Neural cell (in vitro differentiated cells): ENCODE measurements at regions not wholly inside any gene's neighbourhood (a gene's known extent, or its start where the extent isn't known, plus 50 kb on each side); places are given as distances from the start of the nearest gene placed in this dataset.

Experiments used
- H2AFZ ChIP-seq: fragments of 200-600, 300-800 bp; sonication (generic), shearing (Covaris generic); 2 replicates; pipeline ENCODE4 v1.6.0; 2014; ENCODE audit warnings: low read depth, mild to moderate bottlenecking, antibody characterized with exemption, low read length, moderate library complexity
- H3F3A ChIP-seq: fragments of 200-600 bp; shearing (Covaris generic); 2 replicates; pipeline ENCODE4 v1.6.1; 2016; ENCODE audit warnings: mild to moderate bottlenecking, moderate library complexity, mixed read lengths, antibody characterized with exemption, low read length; ENCODE audit not compliant: insufficient read depth, poor library complexity, severe bottlenecking
- H3K27ac ChIP-seq: fragments of 200-600, 300-800 bp; sonication (generic), shearing (Covaris generic); 2 replicates; pipeline ENCODE4 v1.5.1; 2014; ENCODE audit warnings: mild to moderate bottlenecking, low read length, moderate library complexity
- H3K27me3 ChIP-seq: fragments of 300-800, 200-600 bp; sonication (generic), shearing (Covaris generic); 2 replicates; pipeline ENCODE4 v1.6.0; 2014; ENCODE audit warnings: mild to moderate bottlenecking, low read depth, low read length, moderate library complexity; ENCODE audit not compliant: insufficient read depth
- H3K36me3 ChIP-seq: fragments of 300-800, 200-600 bp; sonication (generic), shearing (Covaris generic); 2 replicates; pipeline ENCODE4 v1.5.1; 2014; ENCODE audit warnings: mild to moderate bottlenecking, antibody characterized with exemption, low read length, moderate library complexity; ENCODE audit not compliant: insufficient read depth
- H3K4me2 ChIP-seq: fragments of 300-800, 200-600 bp; sonication (generic), shearing (Covaris generic); 2 replicates; pipeline ENCODE4 v1.6.0; 2014; ENCODE audit warnings: mild to moderate bottlenecking, low read length
- H3K4me3 ChIP-seq: fragments of 300-800, 200-600 bp; sonication (generic), shearing (Covaris generic); 2 replicates; pipeline ENCODE4 v1.5.1; 2014; ENCODE audit warnings: mild to moderate bottlenecking, low read length, moderate library complexity
- H3K79me2 ChIP-seq: fragments of 200-600 bp; shearing (Covaris generic); replicated peaks from 2 replicates; pipeline ENCODE4 v1.6.0; 2014; ENCODE audit warnings: mild to moderate bottlenecking, low read length, moderate library complexity; ENCODE audit not compliant: insufficient read depth
- H3K9ac ChIP-seq: fragments of 300-800, 200-600 bp; sonication (generic), shearing (Covaris generic); 2 replicates; pipeline ENCODE4 v1.6.1; 2016; ENCODE audit warnings: mild to moderate bottlenecking, low read length, mixed read lengths
- H3K9me2 ChIP-seq: fragments of 200-600 bp; shearing (Covaris generic); 2 replicates; pipeline ENCODE4 v1.6.1; 2016; ENCODE audit warnings: mild to moderate bottlenecking, low read length, mixed read lengths; ENCODE audit not compliant: insufficient read depth
- H3K9me3 ChIP-seq: fragments of 200-600, 300-800 bp; sonication (generic), shearing (Covaris generic); 2 replicates; pipeline ENCODE4 v1.6.1; 2016; ENCODE audit warnings: mild to moderate bottlenecking, mixed run types, low read length, moderate library complexity, mixed read lengths
- H4K20me1 ChIP-seq: fragments of 200-600 bp; shearing (Covaris generic); 2 replicates; pipeline ENCODE4 v1.6.1; 2016; ENCODE audit warnings: mild to moderate bottlenecking, mixed run types; ENCODE audit not compliant: insufficient read depth
- EP300 ChIP-seq: fragments of 450-650 bp; conservative IDR thresholded peaks from 2 replicates; pipeline ENCODE4 v1.6.1; 2014; ENCODE audit warnings: antibody characterized with exemption, mild to moderate bottlenecking, moderate library complexity; ENCODE audit not compliant: poor library complexity, severe bottlenecking
- EZH2 ChIP-seq: fragments of 200-600, 300-800 bp; shearing (Covaris generic), sonication (generic); IDR thresholded peaks from 2 replicates; pipeline ENCODE4 v1.6.1; 2014; ENCODE audit warnings: antibody characterized with exemption, low read length, borderline replicate concordance, mild to moderate bottlenecking; ENCODE audit not compliant: insufficient read depth, poor library complexity, severe bottlenecking
- MXI1 ChIP-seq: fragments of 450-650 bp; conservative IDR thresholded peaks from 2 replicates; pipeline ENCODE4 v1.6.1; 2014; ENCODE audit warnings: antibody characterized with exemption, mild to moderate bottlenecking; ENCODE audit not compliant: poor library complexity, severe bottlenecking
- POLR2AphosphoS5 ChIP-seq: IDR thresholded peaks from 2 replicates; pipeline ENCODE4 v1.6.1; 2012
- RAD21 ChIP-seq: fragments of 450-650 bp; conservative IDR thresholded peaks from 2 replicates; pipeline ENCODE4 v1.6.1; 2014; ENCODE audit warnings: antibody characterized with exemption, mild to moderate bottlenecking, moderate library complexity
- SMC3 ChIP-seq: fragments of 450-650 bp; conservative IDR thresholded peaks from 2 replicates; pipeline ENCODE4 v1.6.1; 2014; ENCODE audit warnings: antibody characterized with exemption, mild to moderate bottlenecking, moderate library complexity; ENCODE audit not compliant: poor library complexity
- TAF1 ChIP-seq: IDR thresholded peaks from 2 replicates; pipeline ENCODE4 v1.6.1; 2012; ENCODE audit warnings: low read depth
- TF ChIP-seq, protein P1 (sequence below): IDR thresholded peaks from 2 replicates; pipeline ENCODE4 v1.6.1; 2012; ENCODE audit warnings: borderline replicate concordance
- TF ChIP-seq, protein P2 (sequence below): fragments of 450-650 bp; IDR thresholded peaks from 2 replicates; pipeline ENCODE4 v1.5.1; 2014; ENCODE audit warnings: antibody characterized with exemption, mild to moderate bottlenecking, moderate library complexity; ENCODE audit not compliant: poor library complexity, severe bottlenecking

DNA sequence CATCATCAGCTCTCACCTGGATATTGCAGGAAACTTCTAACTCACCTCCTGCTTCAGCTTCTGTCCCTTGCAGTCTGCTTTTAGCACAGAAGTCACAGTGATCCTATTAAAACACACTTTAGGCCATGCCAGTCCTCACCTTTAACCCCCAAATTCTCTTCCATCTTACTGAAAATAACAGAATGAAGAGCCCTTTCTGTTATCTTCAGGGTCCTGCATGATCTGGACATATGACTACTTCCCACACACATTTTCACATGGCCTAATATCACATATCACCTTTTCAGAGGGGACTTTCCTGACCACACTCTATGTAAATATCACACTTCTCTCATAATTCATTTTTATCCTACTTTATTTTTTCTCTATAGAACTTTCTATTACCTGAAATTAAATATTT is 550.6 kb upstream of the CLINT1 start:
- no peak overlapping the region for H3K4me3 ChIP-seq

DNA sequence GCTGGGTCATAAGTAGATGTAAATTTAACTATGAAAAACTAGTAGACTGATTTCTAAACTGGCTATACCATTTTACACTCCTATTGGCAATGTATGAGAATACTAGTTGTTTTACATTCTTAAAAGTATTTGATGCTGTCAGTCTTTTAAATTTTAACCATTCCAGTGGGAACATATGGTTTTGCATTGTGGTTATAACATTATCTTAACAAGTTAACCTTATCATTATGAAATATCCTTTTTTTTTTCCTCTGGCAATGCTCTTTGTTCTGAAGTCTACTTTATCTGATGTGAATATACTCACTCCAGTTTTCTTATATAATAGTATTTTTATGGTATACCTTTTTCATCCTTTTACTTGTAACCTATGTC is 548.9 kb upstream of the CLINT1 start:
- TF ChIP-seq EZH2: no peak
- no peak for TF ChIP-seq TAF1
- TF ChIP-seq POLR2AphosphoS5: no peak
- TF ChIP-seq SMC3: no peak
- no peak for TF ChIP-seq RAD21
- TF ChIP-seq, protein P1, sequence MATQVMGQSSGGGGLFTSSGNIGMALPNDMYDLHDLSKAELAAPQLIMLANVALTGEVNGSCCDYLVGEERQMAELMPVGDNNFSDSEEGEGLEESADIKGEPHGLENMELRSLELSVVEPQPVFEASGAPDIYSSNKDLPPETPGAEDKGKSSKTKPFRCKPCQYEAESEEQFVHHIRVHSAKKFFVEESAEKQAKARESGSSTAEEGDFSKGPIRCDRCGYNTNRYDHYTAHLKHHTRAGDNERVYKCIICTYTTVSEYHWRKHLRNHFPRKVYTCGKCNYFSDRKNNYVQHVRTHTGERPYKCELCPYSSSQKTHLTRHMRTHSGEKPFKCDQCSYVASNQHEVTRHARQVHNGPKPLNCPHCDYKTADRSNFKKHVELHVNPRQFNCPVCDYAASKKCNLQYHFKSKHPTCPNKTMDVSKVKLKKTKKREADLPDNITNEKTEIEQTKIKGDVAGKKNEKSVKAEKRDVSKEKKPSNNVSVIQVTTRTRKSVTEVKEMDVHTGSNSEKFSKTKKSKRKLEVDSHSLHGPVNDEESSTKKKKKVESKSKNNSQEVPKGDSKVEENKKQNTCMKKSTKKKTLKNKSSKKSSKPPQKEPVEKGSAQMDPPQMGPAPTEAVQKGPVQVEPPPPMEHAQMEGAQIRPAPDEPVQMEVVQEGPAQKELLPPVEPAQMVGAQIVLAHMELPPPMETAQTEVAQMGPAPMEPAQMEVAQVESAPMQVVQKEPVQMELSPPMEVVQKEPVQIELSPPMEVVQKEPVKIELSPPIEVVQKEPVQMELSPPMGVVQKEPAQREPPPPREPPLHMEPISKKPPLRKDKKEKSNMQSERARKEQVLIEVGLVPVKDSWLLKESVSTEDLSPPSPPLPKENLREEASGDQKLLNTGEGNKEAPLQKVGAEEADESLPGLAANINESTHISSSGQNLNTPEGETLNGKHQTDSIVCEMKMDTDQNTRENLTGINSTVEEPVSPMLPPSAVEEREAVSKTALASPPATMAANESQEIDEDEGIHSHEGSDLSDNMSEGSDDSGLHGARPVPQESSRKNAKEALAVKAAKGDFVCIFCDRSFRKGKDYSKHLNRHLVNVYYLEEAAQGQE: no peak
- no peak for TF ChIP-seq MXI1
- TF ChIP-seq, protein P2, sequence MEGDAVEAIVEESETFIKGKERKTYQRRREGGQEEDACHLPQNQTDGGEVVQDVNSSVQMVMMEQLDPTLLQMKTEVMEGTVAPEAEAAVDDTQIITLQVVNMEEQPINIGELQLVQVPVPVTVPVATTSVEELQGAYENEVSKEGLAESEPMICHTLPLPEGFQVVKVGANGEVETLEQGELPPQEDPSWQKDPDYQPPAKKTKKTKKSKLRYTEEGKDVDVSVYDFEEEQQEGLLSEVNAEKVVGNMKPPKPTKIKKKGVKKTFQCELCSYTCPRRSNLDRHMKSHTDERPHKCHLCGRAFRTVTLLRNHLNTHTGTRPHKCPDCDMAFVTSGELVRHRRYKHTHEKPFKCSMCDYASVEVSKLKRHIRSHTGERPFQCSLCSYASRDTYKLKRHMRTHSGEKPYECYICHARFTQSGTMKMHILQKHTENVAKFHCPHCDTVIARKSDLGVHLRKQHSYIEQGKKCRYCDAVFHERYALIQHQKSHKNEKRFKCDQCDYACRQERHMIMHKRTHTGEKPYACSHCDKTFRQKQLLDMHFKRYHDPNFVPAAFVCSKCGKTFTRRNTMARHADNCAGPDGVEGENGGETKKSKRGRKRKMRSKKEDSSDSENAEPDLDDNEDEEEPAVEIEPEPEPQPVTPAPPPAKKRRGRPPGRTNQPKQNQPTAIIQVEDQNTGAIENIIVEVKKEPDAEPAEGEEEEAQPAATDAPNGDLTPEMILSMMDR: no peak
- no peak for TF ChIP-seq EP300
- Histone ChIP-seq H3K27ac (no peak overlapping the region), H4K20me1 (no peaks in the 10 kb centered on the region), H3K79me2 (no peaks in the 10 kb centered on the region), H3F3A (no peaks in the 10 kb centered on the region), H3K4me2 (no peak overlapping the region), H3K4me3 (no peak overlapping the region), H3K9ac (no peak overlapping the region), H3K9me2 (no peaks in the 10 kb centered on the region), H2AFZ (no peak overlapping the region), H3K27me3 (no peaks in the 10 kb centered on the region), H3K9me3 (no peaks in the 10 kb centered on the region), H3K36me3 (no peaks in the 10 kb centered on the region)

More for the DNA sequence above, 550.6 kb upstream of the CLINT1 start:
- Histone ChIP-seq H3K79me2 (no peaks in the 10 kb centered on the region), H3K9me2 (no peaks in the 10 kb centered on the region), H3F3A (no peaks in the 10 kb centered on the region), H3K27ac (no peak overlapping the region), H4K20me1 (no peaks in the 10 kb centered on the region), H3K4me2 (no peak overlapping the region), H3K9ac (no peak overlapping the region), H3K9me3 (no peaks in the 10 kb centered on the region), H3K27me3 (no peaks in the 10 kb centered on the region), H2AFZ (no peak overlapping the region), H3K36me3 (no peaks in the 10 kb centered on the region)
- TF ChIP-seq, protein P1: no peak
- no peak for TF ChIP-seq POLR2AphosphoS5
- TF ChIP-seq MXI1: no peak
- TF ChIP-seq, protein P2: no peak
- no peak for TF ChIP-seq TAF1
- TF ChIP-seq RAD21: no peak
- TF ChIP-seq EP300: no peak
- no peak for TF ChIP-seq SMC3
- TF ChIP-seq EZH2: no peak
